Upper lobe of right lung (tissue), 1 donor: ENCODE measurements at regions not wholly inside any gene's neighbourhood (a gene's known extent, or its start where the extent isn't known, plus 50 kb on each side); places are given as distances from the start of the nearest gene placed in this dataset.

Experiments used
- ATAC-seq: fragments of 200-7000 bp; cut with Tn5 transposase; one replicate; pipeline ENCODE4 v1.9.1; 2020; ENCODE audit warnings: mild to moderate bottlenecking, moderate library complexity
- DNase-seq: peaks from one replicate; pipeline ENCODE4 v3.0.0-alpha.2; 2020
- H3K27ac ChIP-seq: fragments of 200-600 bp; one replicate; pipeline ENCODE4 v1.8.0; 2022
- H3K27me3 ChIP-seq: fragments of 200-600 bp; one replicate; pipeline ENCODE4 v1.8.0; 2022; ENCODE audit warnings: mild to moderate bottlenecking
- H3K36me3 ChIP-seq: fragments of 200-600 bp; one replicate; pipeline ENCODE4 v1.8.0; 2022
- H3K4me1 ChIP-seq: fragments of 200-600 bp; one replicate; pipeline ENCODE4 v1.8.0; 2022
- H3K4me3 ChIP-seq: fragments of 200-600 bp; one replicate; pipeline ENCODE4 v1.8.0; 2022; ENCODE audit warnings: mild to moderate bottlenecking
- H3K9me3 ChIP-seq: fragments of 200-600 bp; one replicate; pipeline ENCODE4 v1.8.0; 2022
- intact Hi-C: fragments of 100-400 bp; cut with DNase I; formaldehyde crosslinking; loops from one replicate; pipeline ENCODE4 v1.11.0; 2022
- TF ChIP-seq, protein P1 (sequence below): fragments of 200-600 bp; IDR thresholded peaks from one replicate; pipeline ENCODE4 v1.8.0; 2022; ENCODE audit warnings: antibody characterized with exemption
- donor health status: DM: no; HTN: yes; CAD: no; lungs with severe emphysema.

GRCh38 chr6:141607956-141608355 is 524.8 kb upstream of the GJE1 start:
- Histone ChIP-seq H3K27me3 (no peaks in the 10 kb centered on the region), H3K9me3 (no peaks in the 10 kb centered on the region), H3K36me3 (no peaks in the 10 kb centered on the region), H3K27ac (no peak overlapping the region), H3K4me3 (no peak overlapping the region), H3K4me1 (no peaks in the 10 kb centered on the region)
- intact Hi-C loops = no loop called here
- TF ChIP-seq, protein P1, sequence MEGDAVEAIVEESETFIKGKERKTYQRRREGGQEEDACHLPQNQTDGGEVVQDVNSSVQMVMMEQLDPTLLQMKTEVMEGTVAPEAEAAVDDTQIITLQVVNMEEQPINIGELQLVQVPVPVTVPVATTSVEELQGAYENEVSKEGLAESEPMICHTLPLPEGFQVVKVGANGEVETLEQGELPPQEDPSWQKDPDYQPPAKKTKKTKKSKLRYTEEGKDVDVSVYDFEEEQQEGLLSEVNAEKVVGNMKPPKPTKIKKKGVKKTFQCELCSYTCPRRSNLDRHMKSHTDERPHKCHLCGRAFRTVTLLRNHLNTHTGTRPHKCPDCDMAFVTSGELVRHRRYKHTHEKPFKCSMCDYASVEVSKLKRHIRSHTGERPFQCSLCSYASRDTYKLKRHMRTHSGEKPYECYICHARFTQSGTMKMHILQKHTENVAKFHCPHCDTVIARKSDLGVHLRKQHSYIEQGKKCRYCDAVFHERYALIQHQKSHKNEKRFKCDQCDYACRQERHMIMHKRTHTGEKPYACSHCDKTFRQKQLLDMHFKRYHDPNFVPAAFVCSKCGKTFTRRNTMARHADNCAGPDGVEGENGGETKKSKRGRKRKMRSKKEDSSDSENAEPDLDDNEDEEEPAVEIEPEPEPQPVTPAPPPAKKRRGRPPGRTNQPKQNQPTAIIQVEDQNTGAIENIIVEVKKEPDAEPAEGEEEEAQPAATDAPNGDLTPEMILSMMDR = no peak
- no peak for DNase-seq
- ATAC-seq = no peak

DNA sequence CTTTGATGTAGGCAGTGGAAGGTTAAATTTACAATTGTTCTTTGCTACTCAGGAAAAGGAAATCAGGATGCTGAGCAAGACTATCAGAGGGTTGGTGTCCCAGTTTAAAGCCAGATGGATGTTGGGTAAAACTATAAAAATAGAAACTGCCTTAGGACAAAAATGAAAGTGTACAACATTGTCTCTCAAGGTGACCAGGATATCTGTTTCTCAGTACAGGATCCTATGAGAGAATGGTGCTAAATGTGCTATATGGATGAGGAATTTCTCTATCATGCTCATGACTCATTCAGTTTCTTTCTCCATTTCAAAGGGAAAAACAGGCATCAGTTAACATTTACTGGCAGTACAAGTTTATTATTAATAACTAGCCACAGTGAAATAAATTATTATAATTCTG is 534.2 kb upstream of the GJE1 start:
- H3K4me3 ChIP-seq = no peak overlapping the region
- H3K36me3 ChIP-seq = no peaks in the 10 kb centered on the region
- intact Hi-C loops = no loop called here
- no peaks in the 10 kb centered on the region for H3K4me1 ChIP-seq
- ATAC-seq = no peak
- TF ChIP-seq, protein P1 = no peak
- H3K27me3 ChIP-seq = no peaks in the 10 kb centered on the region
- no peak for DNase-seq
- no peaks in the 10 kb centered on the region for H3K9me3 ChIP-seq
- no peak overlapping the region for H3K27ac ChIP-seq

GRCh38 chr6:141594874-141595273 is 537.9 kb upstream of the GJE1 start:
- ATAC-seq (no peak), DNase-seq (no peak)
- Histone ChIP-seq H3K4me1 (no peaks in the 10 kb centered on the region), H3K27ac (no peak overlapping the region), H3K9me3 (no peaks in the 10 kb centered on the region), H3K4me3 (no peak overlapping the region), H3K27me3 (no peaks in the 10 kb centered on the region), H3K36me3 (no peaks in the 10 kb centered on the region)
- TF ChIP-seq, protein P1 = no peak
- intact Hi-C loops = no loop called here

- no peaks in the 10 kb centered on the region for H3K9me3 ChIP-seq
- no peaks in the 10 kb centered on the region for H3K36me3 ChIP-seq
- H3K27me3 ChIP-seq = no peaks in the 10 kb centered on the region
- no peak overlapping the region for H3K4me3 ChIP-seq
- intact Hi-C loops = no loop called here
- no peaks in the 10 kb centered on the region for H3K4me1 ChIP-seq
- ATAC-seq (no peak), DNase-seq (no peak)
- TF ChIP-seq, protein P1 = no peak
- no peak overlapping the region for H3K27ac ChIP-seq
These were observed 539.4 kb upstream of the GJE1 start for GRCh38 chr6:141593311-141593710.

DNA sequence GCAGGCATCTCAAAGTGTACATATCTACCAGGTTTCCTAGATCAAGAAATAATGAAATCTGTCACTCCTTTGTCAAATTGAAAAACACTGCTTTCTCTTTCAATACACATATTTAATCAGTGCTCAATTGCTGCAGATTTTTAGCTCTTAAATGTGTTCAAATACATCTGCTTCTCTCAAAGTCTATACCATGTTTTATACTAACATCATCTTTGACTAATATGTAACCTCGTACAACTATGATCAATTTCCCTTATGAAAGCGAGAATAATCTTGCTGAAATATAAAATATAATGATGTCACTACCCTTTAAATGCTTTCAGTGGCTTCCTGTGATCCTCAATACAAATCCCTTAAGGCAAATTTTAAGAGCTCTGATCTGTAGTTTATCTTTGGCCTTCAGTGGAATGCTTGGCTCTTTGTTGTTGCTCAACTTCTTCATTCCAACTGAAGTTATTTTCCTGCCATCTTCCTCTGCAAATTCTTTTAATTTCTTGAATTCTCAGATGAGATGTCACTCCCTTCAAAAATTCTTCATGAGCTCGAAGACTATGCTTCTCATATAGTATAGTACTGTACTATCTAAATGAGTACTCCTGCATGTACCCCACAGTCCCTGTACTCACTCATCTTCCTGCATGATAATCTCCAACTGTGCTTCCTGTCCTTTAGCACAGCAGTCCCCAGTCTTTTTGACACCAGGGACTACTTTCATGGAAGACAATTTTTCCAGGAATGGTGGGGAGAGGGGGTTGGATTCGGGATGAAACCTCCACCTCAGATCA is 545.1 kb upstream of the GJE1 start:
- H3K4me1 ChIP-seq = no peaks in the 10 kb centered on the region
- H3K9me3 ChIP-seq = no peaks in the 10 kb centered on the region
- ATAC-seq = no peak
- TF ChIP-seq, protein P1 = no peak
- DNase-seq = no peak
- no peak overlapping the region for H3K4me3 ChIP-seq
- H3K27ac ChIP-seq = no peak overlapping the region
- no peaks in the 10 kb centered on the region for H3K27me3 ChIP-seq
- intact Hi-C loops = no loop called here
- no peaks in the 10 kb centered on the region for H3K36me3 ChIP-seq
